Heart right ventricle (tissue), 16 donors: ENCODE measurements at regions not wholly inside any gene's neighbourhood (a gene's known extent, or its start where the extent isn't known, plus 50 kb on each side); places are given as distances from the start of the nearest gene placed in this dataset.

Experiments used
- ATAC-seq, 8 donors: fragments of 200-7000 bp; cut with Tn5 transposase; one replicate each; pipeline ENCODE4 v1.9.1; 2020; ENCODE audit warnings: mild to moderate bottlenecking in 8 of 8, moderate library complexity in 8 of 8, moderate number of reproducible peaks in 1 of 8
- DNase-seq, 2 donors: peaks; one replicate each; pipeline ENCODE4 v3.0.0-alpha.2; 2020
- H3K27ac ChIP-seq, 10 donors: fragments of 200-600 bp; sonication (generic) in 2 of 10; one replicate each; pipeline versions ENCODE4 v1.5.0 to v1.8.0; 2020 to 2022; ENCODE audit warnings: mild to moderate bottlenecking in 3 of 10
- H3K27me3 ChIP-seq, 7 donors: fragments of 200-600 bp; one replicate each; pipeline ENCODE4 v1.8.0; 2021 to 2022; ENCODE audit warnings: mild to moderate bottlenecking in 2 of 7
- H3K36me3 ChIP-seq, 9 donors: fragments of 200-600 bp; sonication (generic) in 1 of 9; one replicate each; pipeline versions ENCODE4 v1.5.0 to v1.8.0; 2020 to 2022; ENCODE audit warnings: mild to moderate bottlenecking in 2 of 9
- H3K4me1 ChIP-seq, 9 donors: fragments of 200-600 bp; sonication (generic) in 1 of 9; one replicate each; pipeline versions ENCODE4 v1.5.0 to v1.8.0; 2020 to 2022; ENCODE audit warnings: mild to moderate bottlenecking in 4 of 9
- H3K4me3 ChIP-seq, 10 donors: fragments of 200-600 bp; sonication (generic) in 2 of 10; one replicate each; pipeline versions ENCODE4 v1.5.0 to v1.8.0; 2020 to 2022; ENCODE audit warnings: mild to moderate bottlenecking in 7 of 10, moderate library complexity in 2 of 10
- H3K9me3 ChIP-seq, 11 donors: fragments of 200-600 bp in 10 of 11; sonication (generic) in 2 of 11; one replicate each; pipeline versions ENCODE4 v1.5.0 to v1.8.0; 2013 to 2022; ENCODE audit warnings: mild to moderate bottlenecking in 2 of 11, control low read depth in 1 of 11, moderate library complexity in 1 of 11
- CTCF ChIP-seq, 9 donors: fragments of 200-600 bp; sonication (generic) in 2 of 9; IDR thresholded peaks; one replicate each; pipeline versions ENCODE4 v1.5.0 to v1.8.0; 2021 to 2022; ENCODE audit warnings: antibody characterized with exemption in 9 of 9, mild to moderate bottlenecking in 5 of 9, moderate library complexity in 1 of 9
- WGBS, 2 donors: extraction: QIAGEN DNeasy Blood & Tissue Kit; methylation state at CpG; one replicate each; pipeline ENCODE4 v1.1.7; 2013; ENCODE audit warnings: inconsistent platforms in 1 of 2; 5-methylcytosine and 5-hydroxymethylcytosine counted together
- intact Hi-C, 10 donors: fragments of 100-400 bp; cut with DNase I; formaldehyde crosslinking; loops; one replicate each; pipeline versions ENCODE4 v1.11.1 to v1.14.2; 2022
- donor health status: Arrhythmogenic right ventricular cardiomyopathy.
- donor health status: ischemic (EF 13 %, LVEDD 7.1; RV severe dilation, severe dysfunction).
- donor health status: healthy with polysubstance abuse.
- donor health status: DM: no; HTN: yes; CAD: no.
- donor health status: DM: no; HTN: no; CAD: no.
- donor health status: ischemic (EF 25% LVEDD 6.9; RV normal size, moderate dysfunction).
- donor health status: ischemic (EF 25% LVEDD 5.7; RV mildly dilated, moderate dysfunction).
- donor health status: healthy.
- donor health status: DM: yes; HTN: yes; CAD: no.
- donor health status: Ischemic cardiomyopathy.
- donor health status: ischemic (EF 35%, LVEDD 5.7; RV mildly dilated, moderate dysfunction).
- donor health status: nonischemic (EF 11% LVEDD 7.7; RV severe dilation, severe dysfunction).
- donor health status: DM: yes; HTN: yes; CAD: no.
- donor health status: PGD.
- donor health status: ischemic (EF 29% LVEDD 5.4; RV normal size, mild dysfunction).
- donor health status: nonischemic (EF 23%, LVEDD 6.1; RV moderate dilation, normal function).

- TF ChIP-seq CTCF (IDR thresholded peaks at IDR 0.05) = no peak
- H3K4me1 ChIP-seq = peaks cover 6 to 90% (median 46%) of the 10 kb centered on the region in 9 donors
- H3K27ac ChIP-seq = peak overlapping the region in 5 of 10 donors; percentile 50 to 87 (median 65)
- H3K4me3 ChIP-seq = no peak overlapping the region
- no peaks in the 10 kb centered on the region for H3K27me3 ChIP-seq
- ATAC-seq = peak in 1 of 8 donors; percentile 24
- DNase-seq = no peak
- H3K36me3 ChIP-seq = no peaks in the 10 kb centered on the region
- 78 to 80% methylated on average over 5 of the region's 5 CpGs for WGBS, 2 donors
- no peaks in the 10 kb centered on the region for H3K9me3 ChIP-seq
- intact Hi-C loops = no loop called here
These were observed 202.1 kb downstream of the PTEN start for GRCh38 chr10:88065383-88066049.

- ATAC-seq (peak in 1 of 8 donors; percentile 30), DNase-seq (no peak)
- peaks cover 6 to 96% (median 46%) of the 10 kb centered on the region in 9 donors for H3K4me1 ChIP-seq
- peak overlapping the region in 3 of 10 donors; percentile 30 to 87 (median 68) for H3K27ac ChIP-seq
- intact Hi-C loops = no loop called here
- H3K36me3 ChIP-seq = no peaks in the 10 kb centered on the region
- H3K9me3 ChIP-seq = no peaks in the 10 kb centered on the region
- H3K27me3 ChIP-seq = no peaks in the 10 kb centered on the region
- no peak overlapping the region for H3K4me3 ChIP-seq
- no peak for TF ChIP-seq CTCF (IDR thresholded peaks at IDR 0.05)
- WGBS, 2 donors = 81 to 84% methylated on average over 3 of the region's 3 CpGs
These were observed 202.9 kb downstream of the PTEN start for GRCh38 chr10:88066319-88066718.

- Histone ChIP-seq H3K9me3 (no peaks in the 10 kb centered on the region), H3K36me3 (no peaks in the 10 kb centered on the region), H3K4me3 (no peak overlapping the region), H3K27me3 (no peaks in the 10 kb centered on the region), H3K27ac (peak overlapping the region in 3 of 10 donors; percentile 30 to 87 (median 68)), H3K4me1 (peaks cover 6 to 96% (median 46%) of the 10 kb centered on the region in 9 donors)
- peak in 6 of 8 donors; percentile 22 to 61 (median 40) for ATAC-seq
- no peak for DNase-seq
- WGBS, 2 donors = 69 to 78% methylated on average over 6 of the region's 6 CpGs
- intact Hi-C loops = no loop called here
- TF ChIP-seq CTCF (IDR thresholded peaks at IDR 0.05) = no peak
These were observed 203.5 kb downstream of the PTEN start for GRCh38 chr10:88066876-88067275.

- DNase-seq = no peak
- peak in 1 of 8 donors; percentile 38 for ATAC-seq
- Histone ChIP-seq H3K9me3 (no peaks in the 10 kb centered on the region), H3K4me1 (peaks cover 3 to 93% (median 40%) of the 10 kb centered on the region in 9 donors), H3K36me3 (no peaks in the 10 kb centered on the region), H3K4me3 (no peak overlapping the region), H3K27ac (peak overlapping the region in 2 of 10 donors; percentile 20 to 87), H3K27me3 (no peaks in the 10 kb centered on the region)
- intact Hi-C loops = no loop called here
- no peak for TF ChIP-seq CTCF (IDR thresholded peaks at IDR 0.05)
These were observed 204.3 kb downstream of the PTEN start for GRCh38 chr10:88067737-88068136.
